Endothelial cell (in vitro differentiated cells): ENCODE measurements at regions not wholly inside any gene's neighbourhood (a gene's known extent, or its start where the extent isn't known, plus 50 kb on each side); places are given as distances from the start of the nearest gene placed in this dataset.

Source experiments
- DNase-seq: peaks from one replicate; pipeline ENCODE4 v3.0.0; 2021; ENCODE audit warnings: low spot score
- H3K27ac Mint-ChIP-seq: one replicate; pipeline ENCODE4 v1.8.0; 2021; ENCODE audit warnings: mixed read lengths, inconsistent platforms; ENCODE audit not compliant: unreplicated experiment
- H3K27me3 Mint-ChIP-seq: one replicate; pipeline ENCODE4 v1.8.0; 2021; ENCODE audit warnings: mild to moderate bottlenecking, moderate library complexity, mixed read lengths, inconsistent platforms; ENCODE audit not compliant: unreplicated experiment
- H3K36me3 Mint-ChIP-seq: one replicate; pipeline ENCODE4 v1.8.0; 2021; ENCODE audit warnings: mild to moderate bottlenecking, low read depth, mixed read lengths, inconsistent platforms; ENCODE audit not compliant: unreplicated experiment
- H3K4me1 Mint-ChIP-seq: one replicate; pipeline ENCODE4 v1.8.0; 2021; ENCODE audit warnings: mild to moderate bottlenecking, mixed read lengths, inconsistent platforms; ENCODE audit not compliant: unreplicated experiment
- H3K4me3 Mint-ChIP-seq: one replicate; pipeline ENCODE4 v1.8.0; 2021; ENCODE audit warnings: mild to moderate bottlenecking, mixed read lengths, inconsistent platforms; ENCODE audit not compliant: unreplicated experiment
- H3K9me3 Mint-ChIP-seq: one replicate; pipeline ENCODE4 v1.8.0; 2021; ENCODE audit warnings: mixed read lengths, inconsistent platforms; ENCODE audit not compliant: unreplicated experiment
- CTCF ChIP-seq: fragments of 200-600 bp; sonication (generic); IDR thresholded peaks from one replicate; pipeline ENCODE4 v1.5.0; 2021; ENCODE audit warnings: antibody characterized with exemption; ENCODE audit not compliant: unreplicated experiment

- no peaks in the 10 kb centered on the region for H3K36me3 Mint-ChIP-seq
- H3K9me3 Mint-ChIP-seq = no peaks in the 10 kb centered on the region
- DNase-seq = no peak
- H3K27me3 Mint-ChIP-seq = no peaks in the 10 kb centered on the region
- no peak overlapping the region for H3K4me3 Mint-ChIP-seq
- H3K27ac Mint-ChIP-seq = no peak overlapping the region
- no peak for TF ChIP-seq CTCF
- no peaks in the 10 kb centered on the region for H3K4me1 Mint-ChIP-seq
Observed at GRCh38 chr9:108709997-108710396, 145.8 kb downstream of the ACTL7B start.

- DNase-seq = no peak
- TF ChIP-seq CTCF = no peak
- no peak overlapping the region for H3K4me3 Mint-ChIP-seq
- no peaks in the 10 kb centered on the region for H3K27me3 Mint-ChIP-seq
- H3K4me1 Mint-ChIP-seq = no peaks in the 10 kb centered on the region
- no peaks in the 10 kb centered on the region for H3K9me3 Mint-ChIP-seq
- no peaks in the 10 kb centered on the region for H3K36me3 Mint-ChIP-seq
- no peak overlapping the region for H3K27ac Mint-ChIP-seq
Observed at GRCh38 chr9:108709126-108709525, 146.7 kb downstream of the ACTL7B start.

GRCh38 chr9:108708448-108708847 is 147.3 kb downstream of the ACTL7B start:
- H3K4me1 Mint-ChIP-seq = no peaks in the 10 kb centered on the region

GRCh38 chr9:108707120-108707519 is 148.7 kb downstream of the ACTL7B start:
- Mint-ChIP-seq H3K27me3 (peaks cover 2% of the 10 kb centered on the region), H3K4me1 (no peaks in the 10 kb centered on the region), H3K27ac (no peak overlapping the region), H3K4me3 (no peak overlapping the region), H3K9me3 (no peaks in the 10 kb centered on the region), H3K36me3 (no peaks in the 10 kb centered on the region)
- DNase-seq = no peak
- no peak for TF ChIP-seq CTCF

More at GRCh38 chr9:108708448-108708847, 147.3 kb downstream of the ACTL7B start:
- Mint-ChIP-seq H3K9me3 (no peaks in the 10 kb centered on the region), H3K27me3 (no peaks in the 10 kb centered on the region), H3K4me3 (no peak overlapping the region), H3K36me3 (no peaks in the 10 kb centered on the region), H3K27ac (no peak overlapping the region)
- DNase-seq = no peak
- TF ChIP-seq CTCF = no peak

- Mint-ChIP-seq H3K27ac (no peak overlapping the region), H3K36me3 (no peaks in the 10 kb centered on the region), H3K4me1 (no peaks in the 10 kb centered on the region), H3K9me3 (no peaks in the 10 kb centered on the region), H3K27me3 (peaks cover 2% of the 10 kb centered on the region), H3K4me3 (no peak overlapping the region)
- TF ChIP-seq CTCF = no peak
- DNase-seq = no peak
Observed at GRCh38 chr9:108704156-108704852, 151.5 kb downstream of the ACTL7B start.
